A549 (cell line): ENCODE measurements at regions not wholly inside any gene's neighbourhood (a gene's known extent, or its start where the extent isn't known, plus 50 kb on each side); places are given as distances from the start of the nearest gene placed in this dataset.

Source experiments
- ATAC-seq, 2 experiments: fragments of 200-7000 bp in 1 of 2; fragments of >200 bp in 1 of 2; cut with Nextera tagmentation in 1 of 2; cut with Tn5 transposase in 1 of 2; 3 replicates each; pipeline versions ENCODE4 v1.8.0 to v1.9.1; 2018 to 2020; ENCODE audit warnings: mild to moderate bottlenecking in 1 of 2, moderate library complexity in 1 of 2
- CTCF ChIA-PET: fragments of 300-600 bp; sonication (Branson Sonifier 250); formaldehyde crosslinking; extraction: SDS; loops from one replicate; lab custom pipeline; 2021; ENCODE audit warnings: antibody characterized with exemption, inconsistent platforms; lab: Yijun Ruan, JAX
- POLR2A ChIA-PET: fragments of 350-600 bp; formaldehyde crosslinking; extraction: SDS; loops from one replicate; lab custom pipeline; 2021; ENCODE audit warnings: antibody characterized with exemption, inconsistent platforms; lab: Yijun Ruan, JAX
- DNase-seq, 2 experiments: peaks; one replicate each; pipeline versions ENCODE4 v3.0.0 to v3.0.0-alpha.2; 2011 to 2016; ENCODE audit warnings: low read depth in 1 of 2, low spot score in 1 of 2
- FAIRE-seq: peaks from 2 replicates; lab custom pipeline; 2011; peaks lifted over from hg19 to GRCh38; lab: Jason Lieb, UNC
- H3K27ac ChIP-seq, 2 experiments: fragments of >200 bp; sonication (Bioruptor Twin); formaldehyde crosslinking; 3 replicates each; pipeline ENCODE4 v1.5.1; 2016 to 2017
- H3K4me1 ChIP-seq: fragments of >200 bp; sonication (Bioruptor Twin); formaldehyde crosslinking; 3 replicates; pipeline ENCODE4 v1.6.1; 2016
- H3K4me2 ChIP-seq: fragments of >200 bp; sonication (Bioruptor Twin); formaldehyde crosslinking; 3 replicates; pipeline ENCODE4 v1.6.1; 2016
- H3K4me3 ChIP-seq: fragments of >200 bp; sonication (Bioruptor Twin); formaldehyde crosslinking; 3 replicates; pipeline ENCODE4 v1.5.1; 2016
- H3K9me3 ChIP-seq: fragments of >200 bp; sonication (Bioruptor Twin); formaldehyde crosslinking; 3 replicates; pipeline ENCODE4 v1.6.1; 2016
- CEBPB ChIP-seq, 2 experiments: fragments of >200 bp in 1 of 2; sonication (Bioruptor Twin) in 1 of 2; formaldehyde crosslinking in 1 of 2; IDR thresholded peaks; 2 replicates each; pipeline ENCODE4 v1.6.1; 2012 to 2016
- CTCF ChIP-seq: fragments of >200 bp; sonication (Bioruptor Twin); formaldehyde crosslinking; IDR thresholded peaks from 3 replicates; pipeline ENCODE4 v1.5.1; 2016
- E2F6 ChIP-seq: IDR thresholded peaks from 2 replicates; pipeline ENCODE4 v1.6.1; 2012; ENCODE audit warnings: low read depth, borderline replicate concordance
- EHF ChIP-seq: fragments of 250-450 bp; sonication (Bioruptor Pico); IDR thresholded peaks from 2 replicates; pipeline ENCODE4 v1.5.0; 2020; ENCODE audit warnings: mild to moderate bottlenecking
- EHMT2 ChIP-seq: fragments of 200-600 bp; sonication (generic); IDR thresholded peaks from 2 replicates; pipeline ENCODE4 v1.6.1; 2016; ENCODE audit warnings: antibody characterized with exemption, low read depth, mild to moderate bottlenecking, moderate library complexity
- ELK1 ChIP-seq: fragments of 150-350 bp; IDR thresholded peaks from 2 replicates; pipeline ENCODE4 v1.6.1; 2014; ENCODE audit warnings: low read depth, mild to moderate bottlenecking, low read length
- ESRRA ChIP-seq: fragments of 150-350 bp; IDR thresholded peaks from 2 replicates; pipeline ENCODE4 v1.6.1; 2014; ENCODE audit warnings: mild to moderate bottlenecking, low read length, borderline replicate concordance
- FOSL2 ChIP-seq, 2 experiments: fragments of 450-650 bp in 1 of 2; fragments of >200 bp in 1 of 2; sonication (Bioruptor Twin) in 1 of 2; formaldehyde crosslinking; IDR thresholded peaks; 2 replicates each; pipeline versions ENCODE4 v1.5.0 to v1.6.1; 2016 to 2020; ENCODE audit warnings: mild to moderate bottlenecking in 1 of 2, moderate library complexity in 1 of 2
- HES2 ChIP-seq: fragments of >200 bp; sonication (Bioruptor Twin); formaldehyde crosslinking; IDR thresholded peaks from 2 replicates; pipeline ENCODE4 v1.6.1; 2016
- HOXA7 ChIP-seq: fragments of 250-450 bp; sonication (Bioruptor Pico); IDR thresholded peaks from 2 replicates; pipeline ENCODE4 v1.5.0; 2020; ENCODE audit warnings: mild to moderate bottlenecking, moderate library complexity
- HOXB5 ChIP-seq: fragments of 250-450 bp; sonication (Bioruptor Pico); IDR thresholded peaks from 2 replicates; pipeline ENCODE4 v1.5.0; 2020; ENCODE audit warnings: mild to moderate bottlenecking, moderate library complexity
- KDM5A ChIP-seq: fragments of 200-600 bp; sonication (generic); IDR thresholded peaks from 2 replicates; pipeline ENCODE4 v1.6.1; 2016; ENCODE audit warnings: antibody characterized with exemption, mild to moderate bottlenecking
- MAZ ChIP-seq: fragments of 150-350 bp; IDR thresholded peaks from 2 replicates; pipeline ENCODE4 v1.6.1; 2014; ENCODE audit warnings: antibody characterized with exemption, low read depth, low read length, borderline replicate concordance
- NFE2L2 ChIP-seq: fragments of 150-350 bp; conservative IDR thresholded peaks from 2 replicates; pipeline ENCODE4 v1.6.1; 2014; ENCODE audit warnings: low read length
- PBX3 ChIP-seq: IDR thresholded peaks from 2 replicates; pipeline ENCODE4 v1.6.1; 2012
- PHF8 ChIP-seq: fragments of 200-600 bp; sonication (generic); IDR thresholded peaks from 2 replicates; pipeline ENCODE4 v1.6.1; 2016; ENCODE audit warnings: low read depth, mild to moderate bottlenecking, antibody characterized with exemption, moderate library complexity, borderline replicate concordance
- POLR2AphosphoS2 ChIP-seq: conservative IDR thresholded peaks from 2 replicates; pipeline ENCODE4 v1.6.1; 2012; ENCODE audit warnings: low read length, improper control_type of control experiment, inconsistent platforms
- RARB ChIP-seq: fragments of 250-450 bp; sonication (Bioruptor Pico); IDR thresholded peaks from 2 replicates; pipeline ENCODE4 v1.8.0; 2021; ENCODE audit warnings: mild to moderate bottlenecking, moderate library complexity
- REST ChIP-seq: fragments of 200-600 bp; sonication (generic); IDR thresholded peaks from 2 replicates; pipeline ENCODE4 v1.6.1; 2016; ENCODE audit warnings: antibody characterized with exemption, mild to moderate bottlenecking, moderate library complexity
- ZC3H11A ChIP-seq: fragments of 450-650 bp; IDR thresholded peaks from 2 replicates; pipeline ENCODE4 v1.6.1; 2014; ENCODE audit warnings: antibody characterized with exemption, mild to moderate bottlenecking
- ZSCAN20 ChIP-seq: fragments of 250-450 bp; sonication (Bioruptor Pico); IDR thresholded peaks from 2 replicates; pipeline ENCODE4 v1.8.0; 2022; ENCODE audit warnings: mild to moderate bottlenecking, moderate library complexity
- WGBS: methylation state at CpG from one replicate; pipeline ENCODE4 v1.1.6; 2017; ENCODE audit errors: missing lambda C conversion rate; 5-methylcytosine and 5-hydroxymethylcytosine counted together

GRCh38 chr2:101558740-101559525 lies 84.0 kb upstream of the RFX8 start:
- H3K4me2 ChIP-seq, result no peak overlapping the region
- H3K27ac ChIP-seq, result no peak overlapping the region
- ChIA-PET POLR2A (no interaction called here), CTCF (interaction anchor here (1.0 kb wide), 1 partner anchor 132 kb away, joined by 3 read pairs; no protein-coding TSS in a partner anchor)
- no peak for DNase-seq
- H3K4me3 ChIP-seq, result no peak overlapping the region
- H3K4me1 ChIP-seq, result peaks cover 8% of the 10 kb centered on the region; the same call in 2 of the 3 replicates
- WGBS, result 48% methylated on average over 9 of the region's 9 CpGs
- no peak for FAIRE-seq
- peaks cover 8% of the 10 kb centered on the region; the same call in 1 of the 3 replicates for H3K9me3 ChIP-seq
- no peak for TF ChIP-seq RARB
- TF ChIP-seq HES2, result no peak
- no peak for TF ChIP-seq ZSCAN20 (CRISPR knock-in tag)
- TF ChIP-seq PBX3, result no peak
- no peak for TF ChIP-seq ESRRA
- no peak for TF ChIP-seq PHF8
- TF ChIP-seq EHMT2, result no peak
- no peak for TF ChIP-seq NFE2L2
- no peak for TF ChIP-seq FOSL2 (IDR thresholded peaks at IDR 0.05)
- no peak for TF ChIP-seq FOSL2 (CRISPR knock-in tag; IDR thresholded peaks at IDR 0.05)
- TF ChIP-seq, all 56 proteins: peak for 0
- no peak for ATAC-seq

- ATAC-seq (no peak), FAIRE-seq (no peak), DNase-seq (no peak)
- Histone ChIP-seq H3K27ac (no peak overlapping the region), H3K4me3 (no peak overlapping the region), H3K4me2 (no peak overlapping the region), H3K4me1 (peaks cover 8% of the 10 kb centered on the region; the same call in 2 of the 3 replicates), H3K9me3 (peaks cover 8% of the 10 kb centered on the region; the same call in 1 of the 3 replicates)
- CTCF ChIA-PET, result interaction anchor here (1.2 kb wide), 1 partner anchor 12 kb away, joined by 3 read pairs; no protein-coding TSS in a partner anchor
- TF ChIP-seq ZC3H11A (no peak), KDM5A (no peak), PHF8 (no peak), ELK1 (no peak), REST (no peak), CEBPB (IDR thresholded peaks at IDR 0.05) (no peak), CTCF (no peak), HOXA7 (CRISPR knock-in tag) (no peak), E2F6 (no peak), MAZ (no peak), POLR2AphosphoS2 (no peak), EHF (CRISPR knock-in tag) (no peak), HOXB5 (no peak)
- POLR2A ChIA-PET, result no interaction called here
- WGBS, result 86% methylated on average over 6 of the region's 7 CpGs
Observed at GRCh38 chr2:101556033-101556459, 81.1 kb upstream of the RFX8 start.
